ENCODE measurements at regions not wholly inside any gene's neighbourhood (a gene's known extent, or its start where the extent isn't known, plus 50 kb on each side); places are given as distances from the start of the nearest gene placed in this dataset.

GRCh38 chr7:115516341-115516740, 514.2 kb downstream of the TFEC start:
- H3K4me3 ChIP-seq: no peak overlapping the region
- 59 to 63% (median 60%) methylated on average over 2 of the region's 2 CpGs for WGBS, 4 donors
- H3K4me1 ChIP-seq (replicated peaks in 1 of 2): no peaks in the 10 kb centered on the region
- TF ChIP-seq CTCF (IDR thresholded peaks at IDR 0.05): no peak
- TF ChIP-seq POLR2A (IDR thresholded peaks at IDR 0.05): no peak
- intact Hi-C loops (cut with DNase I): no loop called here
- no peaks in the 10 kb centered on the region for H3K36me3 ChIP-seq (replicated peaks in 1 of 2)
- no peaks in the 10 kb centered on the region for H3K9me3 ChIP-seq (replicated peaks in 1 of 3)
- H3K27me3 ChIP-seq: no peaks in the 10 kb centered on the region
- no peak for DNase-seq
- no peak overlapping the region for H3K27ac ChIP-seq

- 86 to 97% (median 92%) methylated on average over 3 of the region's 3 CpGs for WGBS, 4 donors
Observed at GRCh38 chr7:115511330-115511729, 519.2 kb downstream of the TFEC start.

GRCh38 chr7:115505136-115505535, 525.4 kb downstream of the TFEC start:
- no peak for TF ChIP-seq POLR2A (IDR thresholded peaks at IDR 0.05)
- no peak for TF ChIP-seq CTCF (IDR thresholded peaks at IDR 0.05)
- no peaks in the 10 kb centered on the region for H3K4me1 ChIP-seq (replicated peaks in 1 of 2)
- no peaks in the 10 kb centered on the region for H3K9me3 ChIP-seq (replicated peaks in 1 of 3)
- no peaks in the 10 kb centered on the region for H3K27me3 ChIP-seq
- intact Hi-C loops (cut with DNase I): no loop called here
- no peaks in the 10 kb centered on the region for H3K36me3 ChIP-seq (replicated peaks in 1 of 2)
- H3K4me3 ChIP-seq: no peak overlapping the region
- DNase-seq: no peak
- H3K27ac ChIP-seq: no peak overlapping the region

More at GRCh38 chr7:115511330-115511729, 519.2 kb downstream of the TFEC start:
- no peaks in the 10 kb centered on the region for H3K27me3 ChIP-seq
- intact Hi-C loops (cut with DNase I): no loop called here
- DNase-seq: no peak
- no peaks in the 10 kb centered on the region for H3K9me3 ChIP-seq (replicated peaks in 1 of 3)
- H3K36me3 ChIP-seq (replicated peaks in 1 of 2): no peaks in the 10 kb centered on the region
- H3K27ac ChIP-seq: no peak overlapping the region
- H3K4me3 ChIP-seq: no peak overlapping the region
- no peak for TF ChIP-seq POLR2A (IDR thresholded peaks at IDR 0.05)
- no peak for TF ChIP-seq CTCF (IDR thresholded peaks at IDR 0.05)
- no peaks in the 10 kb centered on the region for H3K4me1 ChIP-seq (replicated peaks in 1 of 2)

- no peak for DNase-seq
- Histone ChIP-seq H3K27ac (no peak overlapping the region), H3K4me3 (no peak overlapping the region), H3K4me1 (replicated peaks in 1 of 2) (no peaks in the 10 kb centered on the region), H3K9me3 (replicated peaks in 1 of 3) (no peaks in the 10 kb centered on the region), H3K27me3 (no peaks in the 10 kb centered on the region), H3K36me3 (replicated peaks in 1 of 2) (no peaks in the 10 kb centered on the region)
- intact Hi-C loops (cut with DNase I): no loop called here
- TF ChIP-seq CTCF (IDR thresholded peaks at IDR 0.05): no peak
- no peak for TF ChIP-seq POLR2A (IDR thresholded peaks at IDR 0.05)
- 57 to 64% (median 59%) methylated on average over 3 of the region's 3 CpGs for WGBS, 4 donors
Observed at GRCh38 chr7:115499956-115500355, 530.6 kb downstream of the TFEC start.
